SJSA1 (cell line): ENCODE measurements at regions not wholly inside any gene's neighbourhood (a gene's known extent, or its start where the extent isn't known, plus 50 kb on each side); places are given as distances from the start of the nearest gene placed in this dataset.

Experiments
- DNase-seq, 2 experiments: peaks; one replicate each; pipeline ENCODE4 v3.0.0-alpha.2; 2015 to 2020; ENCODE audit warnings: low spot score in 2 of 2, low read depth in 1 of 2
- H3K27ac ChIP-seq: fragments of 250-450 bp; sonication (Bioruptor Pico); 2 replicates; pipeline ENCODE4 v1.5.1; 2020; ENCODE audit warnings: mild to moderate bottlenecking, moderate library complexity
- H3K27me3 ChIP-seq: fragments of 250-450 bp; sonication (Bioruptor Pico); replicated peaks from 2 replicates; pipeline ENCODE4 v1.5.1; 2020; ENCODE audit warnings: mild to moderate bottlenecking, moderate library complexity
- H3K36me3 ChIP-seq: fragments of 250-450 bp; sonication (Bioruptor Pico); 2 replicates; pipeline ENCODE4 v1.5.1; 2020; ENCODE audit warnings: mild to moderate bottlenecking
- H3K4me1 ChIP-seq: fragments of 250-450 bp; sonication (Bioruptor Pico); replicated peaks from 2 replicates; pipeline ENCODE4 v1.6.1; 2021; ENCODE audit warnings: mild to moderate bottlenecking
- H3K4me3 ChIP-seq: fragments of 250-450 bp; sonication (Bioruptor Pico); 2 replicates; pipeline ENCODE4 v1.5.1; 2020; ENCODE audit warnings: mild to moderate bottlenecking
- H3K9me3 ChIP-seq: fragments of 250-450 bp; sonication (Bioruptor Pico); replicated peaks from 2 replicates; pipeline ENCODE4 v1.5.1; 2020; ENCODE audit warnings: mild to moderate bottlenecking

GRCh38 chr2:51490576-51491234 is 458.8 kb upstream of the NRXN1 start:
- no peaks in the 10 kb centered on the region; the same call in 1 of the 2 replicates for H3K9me3 ChIP-seq
- H3K27ac ChIP-seq = no peak overlapping the region
- H3K4me3 ChIP-seq = no peak overlapping the region
- no peaks in the 10 kb centered on the region for H3K27me3 ChIP-seq
- H3K4me1 ChIP-seq = no peaks in the 10 kb centered on the region
- H3K36me3 ChIP-seq = no peaks in the 10 kb centered on the region
- no peak for DNase-seq

- H3K27ac ChIP-seq = no peak overlapping the region
- no peaks in the 10 kb centered on the region for H3K4me1 ChIP-seq
- DNase-seq = no peak
- no peaks in the 10 kb centered on the region for H3K27me3 ChIP-seq
- no peaks in the 10 kb centered on the region for H3K36me3 ChIP-seq
- no peaks in the 10 kb centered on the region; the same call in 1 of the 2 replicates for H3K9me3 ChIP-seq
- H3K4me3 ChIP-seq = no peak overlapping the region
These were observed 452.7 kb upstream of the NRXN1 start for GRCh38 chr2:51484605-51485004.

DNA sequence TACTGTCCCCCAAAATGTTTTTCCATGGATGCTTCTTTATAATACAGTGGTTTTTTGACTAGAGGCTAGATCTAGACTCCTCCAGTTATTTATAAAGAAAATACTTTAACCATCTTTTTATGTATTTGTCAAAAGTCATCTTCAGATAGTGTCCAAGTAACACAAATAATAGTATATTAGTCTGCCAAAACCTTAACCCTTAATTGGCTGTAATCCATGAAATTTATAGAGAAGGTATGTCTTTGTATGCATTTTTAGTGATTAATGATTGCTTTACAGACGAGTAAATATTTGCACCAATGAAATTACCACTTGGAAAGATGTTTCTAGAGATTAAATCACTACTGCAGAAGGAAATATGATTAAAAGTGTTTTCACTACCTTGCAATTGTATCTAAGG is 451.8 kb upstream of the NRXN1 start:
- no peak overlapping the region for H3K27ac ChIP-seq
- H3K27me3 ChIP-seq = no peaks in the 10 kb centered on the region
- H3K4me1 ChIP-seq = no peaks in the 10 kb centered on the region
- DNase-seq = no peak
- H3K36me3 ChIP-seq = no peaks in the 10 kb centered on the region
- H3K4me3 ChIP-seq = no peak overlapping the region
- no peaks in the 10 kb centered on the region; the same call in 1 of the 2 replicates for H3K9me3 ChIP-seq

DNA sequence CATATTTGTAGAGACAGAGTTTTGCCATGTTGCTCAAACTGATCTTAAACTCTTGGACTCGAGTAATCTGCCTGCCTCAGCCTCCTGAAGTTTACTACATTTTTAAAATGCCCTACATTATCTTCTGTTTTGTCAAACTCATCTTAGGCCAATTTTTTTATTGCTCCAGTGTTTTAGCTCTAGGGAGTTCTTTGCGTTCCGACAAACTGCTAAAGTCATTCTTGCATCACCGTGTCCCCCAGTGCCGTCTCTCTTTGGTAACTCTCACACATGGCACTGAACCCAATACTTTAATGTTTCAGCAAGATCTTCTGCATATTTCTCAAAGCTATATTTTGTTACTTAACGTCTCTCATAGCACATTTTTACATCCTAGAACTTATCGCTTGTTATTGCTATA is 440.9 kb upstream of the NRXN1 start:
- Histone ChIP-seq H3K27me3 (no peaks in the 10 kb centered on the region), H3K4me3 (no peak overlapping the region), H3K4me1 (no peaks in the 10 kb centered on the region), H3K36me3 (no peaks in the 10 kb centered on the region), H3K9me3 (peaks cover 6% of the 10 kb centered on the region; the same call in 1 of the 2 replicates), H3K27ac (no peak overlapping the region)
- DNase-seq = no peak

DNA sequence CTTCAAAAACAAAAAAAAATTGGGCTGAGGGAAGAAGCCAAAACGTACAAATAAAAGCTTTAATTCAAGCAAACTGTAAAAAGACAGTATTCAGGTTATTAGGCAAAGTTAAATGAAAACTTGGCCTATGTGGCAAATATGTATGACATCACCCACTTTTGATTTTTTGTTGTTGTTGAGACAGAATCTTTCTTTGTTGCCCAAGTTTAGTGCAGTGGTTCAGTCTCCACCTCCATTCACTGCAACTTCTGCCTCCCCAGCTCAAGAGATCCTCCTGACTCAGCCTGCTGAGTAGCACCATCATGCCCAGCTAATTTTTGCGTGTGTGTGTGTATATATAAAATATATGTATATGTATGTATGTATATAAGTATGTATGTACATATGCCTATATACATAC is 440.4 kb upstream of the NRXN1 start:
- H3K9me3 ChIP-seq = peaks cover 6% of the 10 kb centered on the region; the same call in 1 of the 2 replicates
- no peaks in the 10 kb centered on the region for H3K36me3 ChIP-seq
- H3K27ac ChIP-seq = no peak overlapping the region
- DNase-seq = no peak
- no peaks in the 10 kb centered on the region for H3K4me1 ChIP-seq
- H3K27me3 ChIP-seq = no peaks in the 10 kb centered on the region
- no peak overlapping the region for H3K4me3 ChIP-seq

DNA sequence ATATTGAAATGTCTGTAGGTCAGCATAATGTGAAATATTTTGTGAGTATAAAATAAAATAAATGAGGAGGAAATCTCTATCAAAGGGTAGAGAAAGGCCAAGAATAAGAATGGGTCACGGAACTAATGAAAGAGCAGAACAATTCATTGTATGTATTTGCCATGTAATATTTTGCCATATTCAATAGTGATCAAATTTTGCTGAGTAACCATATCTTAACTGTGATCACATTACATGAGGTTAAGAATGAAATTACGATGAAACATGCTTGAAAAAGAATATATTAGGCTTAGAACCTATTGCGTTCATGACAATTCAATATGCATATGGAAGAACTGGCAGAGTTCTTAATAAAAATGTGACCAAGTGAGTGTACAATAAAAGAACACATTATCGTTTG is 437.2 kb upstream of the NRXN1 start:
- H3K4me1 ChIP-seq = no peaks in the 10 kb centered on the region
- H3K36me3 ChIP-seq = no peaks in the 10 kb centered on the region
- no peak for DNase-seq
- no peaks in the 10 kb centered on the region for H3K27me3 ChIP-seq
- H3K27ac ChIP-seq = no peak overlapping the region
- H3K4me3 ChIP-seq = no peak overlapping the region
- H3K9me3 ChIP-seq = peaks cover 6% of the 10 kb centered on the region; the same call in 1 of the 2 replicates

- no peak for DNase-seq
- Histone ChIP-seq H3K9me3 (no peaks in the 10 kb centered on the region), H3K4me1 (no peaks in the 10 kb centered on the region), H3K27me3 (no peaks in the 10 kb centered on the region), H3K27ac (no peak overlapping the region), H3K36me3 (no peaks in the 10 kb centered on the region), H3K4me3 (no peak overlapping the region)
These were observed 433.4 kb upstream of the NRXN1 start for GRCh38 chr2:51465326-51465725.

DNA sequence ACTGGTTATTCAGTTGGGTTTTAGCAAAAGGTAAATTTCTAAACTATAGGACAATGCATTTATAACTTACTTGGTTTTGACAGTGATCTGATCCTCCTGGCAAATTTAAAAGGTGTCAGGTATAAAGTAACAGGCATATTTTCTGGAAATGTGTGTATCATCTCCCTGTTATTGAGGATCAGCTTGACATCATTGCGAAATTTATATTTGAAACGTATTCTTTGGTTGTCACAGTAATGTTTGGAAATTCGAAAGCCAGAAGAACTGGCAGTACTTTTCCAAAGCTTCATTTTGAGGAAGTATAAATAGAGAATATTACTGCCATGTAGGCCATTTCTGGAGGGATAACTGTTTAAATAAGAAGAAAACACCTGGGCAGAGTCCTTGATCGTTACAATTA is 422.2 kb upstream of the NRXN1 start:
- Histone ChIP-seq H3K27me3 (no peaks in the 10 kb centered on the region), H3K4me1 (no peaks in the 10 kb centered on the region), H3K9me3 (0 out of 2 replicates have a peak, but pooled peaks cover 5% of the 10 kb centered on the region), H3K4me3 (no peak overlapping the region), H3K36me3 (no peaks in the 10 kb centered on the region), H3K27ac (no peak overlapping the region)
- no peak for DNase-seq

GRCh38 chr2:51448911-51449310 is 417.0 kb upstream of the NRXN1 start:
- Histone ChIP-seq H3K9me3 (0 out of 2 replicates have a peak, but pooled peaks cover 5% of the 10 kb centered on the region), H3K27ac (no peak overlapping the region), H3K27me3 (no peaks in the 10 kb centered on the region), H3K4me1 (no peaks in the 10 kb centered on the region), H3K4me3 (no peak overlapping the region), H3K36me3 (no peaks in the 10 kb centered on the region)
- no peak for DNase-seq

- Histone ChIP-seq H3K4me1 (no peaks in the 10 kb centered on the region), H3K36me3 (no peaks in the 10 kb centered on the region), H3K4me3 (no peak overlapping the region), H3K9me3 (no peaks in the 10 kb centered on the region), H3K27me3 (no peaks in the 10 kb centered on the region), H3K27ac (no peak overlapping the region)
- no peak for DNase-seq
These were observed 409.9 kb upstream of the NRXN1 start for GRCh38 chr2:51441786-51442185.

DNA sequence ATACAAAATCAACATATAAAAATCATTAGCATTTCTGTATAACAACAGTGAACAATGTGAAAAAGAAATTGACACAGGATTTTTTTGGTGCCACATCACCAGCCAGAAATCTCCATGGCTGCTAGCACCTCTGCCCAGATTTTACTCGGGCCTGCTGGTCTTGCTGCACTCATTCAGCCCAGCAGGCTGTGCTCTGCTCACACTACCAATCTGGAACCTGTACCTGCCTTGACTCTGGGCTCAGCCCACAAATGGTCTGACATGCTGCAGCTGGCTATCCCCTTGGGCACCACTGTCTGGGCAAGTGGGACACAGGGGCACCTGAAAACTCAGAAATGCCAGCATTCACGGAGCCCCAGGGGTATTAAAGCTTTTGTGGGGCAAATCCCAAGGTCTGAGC is 392.5 kb upstream of the NRXN1 start:
- peaks cover 7% of the 10 kb centered on the region for H3K9me3 ChIP-seq
- H3K27me3 ChIP-seq = no peaks in the 10 kb centered on the region
- H3K36me3 ChIP-seq = no peaks in the 10 kb centered on the region
- no peak overlapping the region for H3K4me3 ChIP-seq
- DNase-seq = no peak
- no peak overlapping the region for H3K27ac ChIP-seq
- no peaks in the 10 kb centered on the region for H3K4me1 ChIP-seq

GRCh38 chr2:51420511-51420910 is 388.6 kb upstream of the NRXN1 start:
- H3K9me3 ChIP-seq = peaks cover 3% of the 10 kb centered on the region; the same call in 1 of the 2 replicates
- H3K4me1 ChIP-seq = no peaks in the 10 kb centered on the region
- H3K36me3 ChIP-seq = no peaks in the 10 kb centered on the region
- no peak for DNase-seq
- H3K4me3 ChIP-seq = no peak overlapping the region
- H3K27me3 ChIP-seq = no peaks in the 10 kb centered on the region
- H3K27ac ChIP-seq = no peak overlapping the region

DNA sequence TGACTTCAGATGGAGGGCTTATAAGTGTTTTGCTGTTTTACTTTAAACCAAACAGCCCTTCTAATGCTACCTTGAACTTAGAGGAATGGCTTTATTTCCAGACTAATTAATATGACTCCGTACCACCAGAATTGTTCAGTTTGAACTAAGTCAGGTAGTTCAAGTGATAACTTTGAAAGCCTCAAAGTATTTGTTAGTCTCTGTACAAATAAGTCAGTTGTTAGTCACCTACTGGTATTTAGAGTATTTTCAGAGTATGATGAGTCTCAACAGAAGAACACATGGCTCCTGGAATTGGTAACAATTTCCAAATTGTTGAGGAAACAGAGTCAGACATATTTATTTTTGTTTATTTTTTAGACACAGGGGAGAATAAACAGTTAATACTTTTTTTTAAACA is 381.8 kb upstream of the NRXN1 start:
- Histone ChIP-seq H3K4me3 (no peak overlapping the region), H3K27ac (no peak overlapping the region), H3K36me3 (no peaks in the 10 kb centered on the region), H3K9me3 (no peaks in the 10 kb centered on the region; the same call in 1 of the 2 replicates), H3K27me3 (no peaks in the 10 kb centered on the region), H3K4me1 (no peaks in the 10 kb centered on the region)
- no peak for DNase-seq

GRCh38 chr2:51410331-51410730 is 378.4 kb upstream of the NRXN1 start:
- no peak for DNase-seq

DNA sequence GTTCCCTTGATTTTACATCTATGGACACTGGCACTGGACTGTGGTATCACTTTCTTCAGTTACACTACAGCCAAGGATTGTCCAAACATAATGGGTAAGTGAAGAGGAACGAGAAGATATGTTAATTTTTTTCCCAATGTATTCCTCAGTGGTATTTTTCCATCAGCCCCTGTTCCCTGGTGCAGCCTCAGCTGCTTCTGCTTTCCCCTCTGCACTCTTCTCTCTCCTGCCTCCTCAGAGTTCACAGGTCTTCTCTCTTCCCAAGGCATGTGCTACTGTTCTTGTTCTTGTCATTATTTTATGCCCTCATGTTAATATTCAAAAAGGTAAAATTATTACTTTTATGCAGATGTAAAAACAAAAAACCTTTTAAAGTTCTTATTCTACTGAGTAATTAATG is 378.0 kb upstream of the NRXN1 start:
- no peak overlapping the region for H3K27ac ChIP-seq
- no peaks in the 10 kb centered on the region for H3K27me3 ChIP-seq
- no peaks in the 10 kb centered on the region for H3K36me3 ChIP-seq
- no peaks in the 10 kb centered on the region; the same call in 1 of the 2 replicates for H3K9me3 ChIP-seq
- no peak for DNase-seq
- no peaks in the 10 kb centered on the region for H3K4me1 ChIP-seq
- H3K4me3 ChIP-seq = no peak overlapping the region

More at GRCh38 chr2:51410331-51410730, 378.4 kb upstream of the NRXN1 start:
- H3K36me3 ChIP-seq = no peaks in the 10 kb centered on the region
- no peaks in the 10 kb centered on the region; the same call in 1 of the 2 replicates for H3K9me3 ChIP-seq
- H3K27ac ChIP-seq = no peak overlapping the region
- no peak overlapping the region for H3K4me3 ChIP-seq
- no peaks in the 10 kb centered on the region for H3K4me1 ChIP-seq
- H3K27me3 ChIP-seq = no peaks in the 10 kb centered on the region
